Omental fat pad (tissue), 3 donors: ENCODE measurements at regions not wholly inside any gene's neighbourhood (a gene's known extent, or its start where the extent isn't known, plus 50 kb on each side); places are given as distances from the start of the nearest gene placed in this dataset.

Experiments used
- ATAC-seq: fragments of 150-250 bp; one replicate; pipeline ENCODE4 v1.9.1; 2016; ENCODE audit warnings: mild to moderate bottlenecking, moderate library complexity; ENCODE audit not compliant: low FRiP score
- DNase-seq: peaks from one replicate; pipeline ENCODE4 v3.0.0-alpha.2; 2019; ENCODE audit warnings: low spot score
- CTCF ChIP-seq, 3 donors: fragments of 450-650 bp; IDR thresholded peaks; one replicate each; pipeline ENCODE4 v1.5.1; 2016 to 2017; ENCODE audit warnings: antibody characterized with exemption in 3 of 3, mild to moderate bottlenecking in 3 of 3, moderate library complexity in 2 of 3

GRCh38 chr13:70255406-70255991 lies 147.2 kb upstream of the KLHL1 start:
- ATAC-seq (no peak), DNase-seq (no peak)
- TF ChIP-seq CTCF (IDR thresholded peaks at IDR 0.05): no peak

GRCh38 chr13:70253834-70254233 lies 145.6 kb upstream of the KLHL1 start:
- DNase-seq: no peak
- no peak for ATAC-seq
- no peak for TF ChIP-seq CTCF (IDR thresholded peaks at IDR 0.05)

- no peak for TF ChIP-seq CTCF (IDR thresholded peaks at IDR 0.05)
- ATAC-seq (no peak), DNase-seq (no peak)
Measured at GRCh38 chr13:70253411-70253810, 145.2 kb upstream of the KLHL1 start.

- no peak for TF ChIP-seq CTCF (IDR thresholded peaks at IDR 0.05)
- ATAC-seq: no peak
- DNase-seq: no peak
Measured at GRCh38 chr13:70249332-70250064, 141.2 kb upstream of the KLHL1 start.

- ATAC-seq (no peak), DNase-seq (no peak)
- no peak for TF ChIP-seq CTCF (IDR thresholded peaks at IDR 0.05)
Measured at GRCh38 chr13:70237131-70237530, 128.9 kb upstream of the KLHL1 start.

- DNase-seq: no peak
- no peak for ATAC-seq
- no peak for TF ChIP-seq CTCF (IDR thresholded peaks at IDR 0.05)
Measured at GRCh38 chr13:70235565-70235964, 127.3 kb upstream of the KLHL1 start.

- ATAC-seq (no peak), DNase-seq (no peak)
- no peak for TF ChIP-seq CTCF (IDR thresholded peaks at IDR 0.05)
Measured at GRCh38 chr13:70223911-70224310, 115.7 kb upstream of the KLHL1 start.
